Osteoblast (primary cell): ENCODE measurements at regions not wholly inside any gene's neighbourhood (a gene's known extent, or its start where the extent isn't known, plus 50 kb on each side); places are given as distances from the start of the nearest gene placed in this dataset.
A peak's percentile ranks its signal among the peaks of the same experiment; 100 is the strongest.

ENCODE experiments used
- DNase-seq: peaks from one replicate; pipeline ENCODE4 v3.0.0; 2011; ENCODE audit warnings: low spot score, mixed read lengths; ENCODE audit not compliant: insufficient read length; ENCODE audit errors: missing footprints
- H2AFZ ChIP-seq: 2 replicates; pipeline ENCODE4 v1.6.0; 2011; ENCODE audit warnings: mild to moderate bottlenecking, low read length
- H3K27ac ChIP-seq: 2 replicates; pipeline ENCODE4 v1.5.1; 2011; ENCODE audit warnings: mild to moderate bottlenecking, low read depth, low read length, moderate library complexity
- H3K27me3 ChIP-seq: 2 replicates; pipeline ENCODE4 v1.6.0; 2012; ENCODE audit warnings: mild to moderate bottlenecking, control low read depth, inconsistent platforms, low read length, moderate library complexity; ENCODE audit not compliant: insufficient read depth
- H3K36me3 ChIP-seq: 2 replicates; pipeline ENCODE4 v1.5.1; 2011; ENCODE audit warnings: mild to moderate bottlenecking, low read length, control low read depth, moderate library complexity; ENCODE audit not compliant: insufficient read depth
- H3K4me1 ChIP-seq: 2 replicates; pipeline ENCODE4 v1.5.1; 2011; ENCODE audit warnings: mild to moderate bottlenecking, low read length, control low read depth, moderate library complexity; ENCODE audit not compliant: insufficient read depth
- H3K4me2 ChIP-seq: 2 replicates; pipeline ENCODE4 v1.6.0; 2011; ENCODE audit warnings: mild to moderate bottlenecking, low read length; ENCODE audit not compliant: insufficient read depth
- H3K4me3 ChIP-seq: fragments of 200-600 bp; sonication (generic); 3 replicates; pipeline ENCODE4 v1.5.1; 2012; ENCODE audit warnings: mild to moderate bottlenecking, low read length, inconsistent platforms; ENCODE audit not compliant: insufficient read depth
- H3K79me2 ChIP-seq: 2 replicates; pipeline ENCODE4 v1.6.0; 2012; ENCODE audit warnings: mild to moderate bottlenecking, low read length, control low read depth, inconsistent platforms; ENCODE audit not compliant: insufficient read depth
- H3K9me3 ChIP-seq: 2 replicates; pipeline ENCODE4 v1.5.1; 2011; ENCODE audit warnings: low read depth, low read length, control low read depth
- H4K20me1 ChIP-seq: 2 replicates; pipeline ENCODE4 v1.6.0; 2012; ENCODE audit warnings: mild to moderate bottlenecking, low read length, control low read depth; ENCODE audit not compliant: insufficient read depth
- TF ChIP-seq, protein P1 (sequence below): IDR thresholded peaks from 2 replicates; pipeline ENCODE4 v1.5.1; 2011; ENCODE audit warnings: mild to moderate bottlenecking, low read depth, low read length, moderate library complexity; ENCODE audit errors: extremely low read depth

DNA sequence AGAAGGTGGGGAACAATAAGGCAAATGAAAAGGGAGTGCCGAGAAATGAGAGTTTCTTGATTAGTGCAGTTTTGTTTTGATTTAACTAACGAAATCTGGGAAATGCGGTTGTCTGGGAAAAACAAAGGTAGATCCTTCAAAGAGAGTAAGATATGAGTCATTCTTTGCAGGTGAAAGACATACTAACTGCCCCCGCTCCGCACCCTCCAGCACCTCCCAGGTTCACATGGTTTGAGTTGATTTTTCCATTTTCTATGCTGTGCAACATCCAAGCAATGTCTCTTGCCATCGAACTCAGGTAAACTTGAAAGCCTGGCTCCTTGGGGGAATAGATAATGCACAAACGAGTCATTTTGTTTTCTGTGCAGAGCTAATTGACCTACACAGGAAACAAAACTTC is 84.1 kb upstream of the KLF12 start:
- H3K4me3 ChIP-seq: no peak overlapping the region
- H3K27me3 ChIP-seq: no peaks in the 10 kb centered on the region
- peak overlapping the region; percentile 18 for H3K4me2 ChIP-seq
- no peaks in the 10 kb centered on the region for H3K9me3 ChIP-seq
- no peak for DNase-seq
- no peaks in the 10 kb centered on the region for H3K79me2 ChIP-seq
- H4K20me1 ChIP-seq: no peaks in the 10 kb centered on the region
- H3K36me3 ChIP-seq: no peaks in the 10 kb centered on the region
- TF ChIP-seq, protein P1, sequence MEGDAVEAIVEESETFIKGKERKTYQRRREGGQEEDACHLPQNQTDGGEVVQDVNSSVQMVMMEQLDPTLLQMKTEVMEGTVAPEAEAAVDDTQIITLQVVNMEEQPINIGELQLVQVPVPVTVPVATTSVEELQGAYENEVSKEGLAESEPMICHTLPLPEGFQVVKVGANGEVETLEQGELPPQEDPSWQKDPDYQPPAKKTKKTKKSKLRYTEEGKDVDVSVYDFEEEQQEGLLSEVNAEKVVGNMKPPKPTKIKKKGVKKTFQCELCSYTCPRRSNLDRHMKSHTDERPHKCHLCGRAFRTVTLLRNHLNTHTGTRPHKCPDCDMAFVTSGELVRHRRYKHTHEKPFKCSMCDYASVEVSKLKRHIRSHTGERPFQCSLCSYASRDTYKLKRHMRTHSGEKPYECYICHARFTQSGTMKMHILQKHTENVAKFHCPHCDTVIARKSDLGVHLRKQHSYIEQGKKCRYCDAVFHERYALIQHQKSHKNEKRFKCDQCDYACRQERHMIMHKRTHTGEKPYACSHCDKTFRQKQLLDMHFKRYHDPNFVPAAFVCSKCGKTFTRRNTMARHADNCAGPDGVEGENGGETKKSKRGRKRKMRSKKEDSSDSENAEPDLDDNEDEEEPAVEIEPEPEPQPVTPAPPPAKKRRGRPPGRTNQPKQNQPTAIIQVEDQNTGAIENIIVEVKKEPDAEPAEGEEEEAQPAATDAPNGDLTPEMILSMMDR: no peak
- H3K4me1 ChIP-seq: peaks cover 13% of the 10 kb centered on the region
- H2AFZ ChIP-seq: no peak overlapping the region
- H3K27ac ChIP-seq: peak overlapping the region; percentile 53

DNA sequence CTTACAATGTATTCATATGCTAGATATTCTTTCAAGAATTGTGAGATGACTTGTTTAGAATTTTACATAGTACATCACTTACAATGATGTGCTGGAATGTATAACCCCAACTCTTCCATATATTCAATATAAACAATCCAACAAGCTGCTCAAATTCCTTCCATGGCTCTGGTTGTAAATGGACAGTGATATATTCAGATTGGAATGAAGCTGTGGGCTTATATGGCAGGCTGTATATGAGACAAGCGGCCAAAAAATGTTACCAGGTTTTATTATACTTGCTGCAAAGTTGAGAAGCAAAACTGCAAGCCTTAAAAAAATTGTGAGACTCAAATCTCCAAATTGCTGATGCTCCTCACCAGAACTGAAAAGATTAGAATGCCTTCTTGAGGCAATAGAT is 83.6 kb upstream of the KLF12 start:
- Histone ChIP-seq H3K4me3 (no peak overlapping the region), H3K36me3 (no peaks in the 10 kb centered on the region), H2AFZ (no peak overlapping the region), H3K9me3 (no peaks in the 10 kb centered on the region), H3K4me1 (peaks cover 13% of the 10 kb centered on the region), H3K27ac (peak overlapping the region; percentile 53), H3K27me3 (no peaks in the 10 kb centered on the region), H3K4me2 (peak overlapping the region; percentile 18), H4K20me1 (no peaks in the 10 kb centered on the region), H3K79me2 (no peaks in the 10 kb centered on the region)
- no peak for DNase-seq
- TF ChIP-seq, protein P1: no peak

DNA sequence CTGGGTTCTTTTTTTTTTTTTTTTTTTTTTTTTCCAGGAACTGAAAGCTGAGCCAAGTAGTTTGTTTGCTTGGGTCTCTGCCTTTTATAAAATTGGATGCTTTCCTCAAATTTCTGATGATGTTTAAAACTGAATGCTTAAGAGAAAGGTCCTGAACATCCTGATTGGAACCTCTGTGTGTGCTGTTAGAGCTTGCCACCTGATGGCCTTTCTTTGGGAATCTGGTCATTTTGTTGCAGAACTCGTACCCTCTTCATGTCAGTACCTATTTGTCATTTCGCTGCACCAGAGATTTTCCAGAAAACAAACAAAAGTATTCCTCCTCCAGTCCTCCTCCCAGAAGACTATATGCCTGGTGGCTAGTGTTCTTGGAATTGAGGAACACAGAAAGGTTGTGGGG is 81.2 kb upstream of the KLF12 start:
- Histone ChIP-seq H3K9me3 (no peaks in the 10 kb centered on the region), H3K79me2 (no peaks in the 10 kb centered on the region), H3K27me3 (no peaks in the 10 kb centered on the region), H2AFZ (peak overlapping the region; percentile 48), H3K4me1 (peaks cover 25% of the 10 kb centered on the region), H4K20me1 (no peaks in the 10 kb centered on the region), H3K36me3 (no peaks in the 10 kb centered on the region), H3K4me2 (no peak overlapping the region), H3K27ac (no peak overlapping the region), H3K4me3 (no peak overlapping the region)
- no peak for DNase-seq
- TF ChIP-seq, protein P1: no peak

DNA sequence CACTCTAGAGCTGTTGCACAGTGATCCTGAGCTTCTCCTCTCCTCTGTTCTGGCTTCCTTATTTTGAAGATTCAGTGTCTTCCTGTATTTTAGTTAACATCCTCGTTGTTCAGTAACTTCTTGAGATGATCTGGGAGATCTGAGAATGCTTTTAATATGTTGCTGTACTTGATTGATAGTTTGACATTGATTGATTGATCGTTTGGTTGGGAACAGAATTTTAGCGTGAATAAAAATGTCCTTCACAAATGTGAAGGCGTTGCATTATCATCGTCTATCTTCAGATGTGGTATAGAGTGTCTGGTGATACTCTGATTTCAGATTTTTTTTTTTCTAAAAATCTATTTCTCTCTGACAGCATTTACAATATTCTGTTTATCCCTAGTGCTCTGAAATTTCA is 80.1 kb upstream of the KLF12 start:
- H3K36me3 ChIP-seq: no peaks in the 10 kb centered on the region
- peak overlapping the region; percentile 36 for H2AFZ ChIP-seq
- H3K27ac ChIP-seq: no peak overlapping the region
- no peaks in the 10 kb centered on the region for H3K79me2 ChIP-seq
- no peaks in the 10 kb centered on the region for H3K9me3 ChIP-seq
- no peak overlapping the region for H3K4me3 ChIP-seq
- no peak for DNase-seq
- H3K4me2 ChIP-seq: no peak overlapping the region
- no peaks in the 10 kb centered on the region for H4K20me1 ChIP-seq
- TF ChIP-seq, protein P1: no peak
- peaks cover 30% of the 10 kb centered on the region for H3K4me1 ChIP-seq
- H3K27me3 ChIP-seq: no peaks in the 10 kb centered on the region
